SU-DHL-6 (cell line): ENCODE measurements at regions not wholly inside any gene's neighbourhood (a gene's known extent, or its start where the extent isn't known, plus 50 kb on each side); places are given as distances from the start of the nearest gene placed in this dataset.

Experiments used
- H2AFZ ChIP-seq: fragments of 200-600 bp; sonication (generic); 2 replicates; pipeline ENCODE4 v1.6.1; 2014; ENCODE audit warnings: low read depth, mild to moderate bottlenecking, moderate library complexity, mixed read lengths, antibody characterized with exemption, low read length; ENCODE audit not compliant: severe bottlenecking
- H3F3A ChIP-seq: fragments of 200-600 bp; shearing (Covaris generic); 2 replicates; pipeline ENCODE4 v1.6.0; 2016; ENCODE audit warnings: antibody characterized with exemption, mild to moderate bottlenecking; ENCODE audit not compliant: insufficient read depth
- H3K27ac ChIP-seq: fragments of 200-600 bp; sonication (generic); 2 replicates; pipeline ENCODE4 v1.5.1; 2016; ENCODE audit warnings: low read depth, mild to moderate bottlenecking, low read length, moderate library complexity, mixed read lengths
- H3K27me3 ChIP-seq: fragments of 200-600 bp; sonication (generic), shearing (Covaris generic); 2 replicates; pipeline ENCODE4 v1.6.0; 2014; ENCODE audit warnings: mild to moderate bottlenecking, low read length
- H3K36me3 ChIP-seq: fragments of 200-600 bp; sonication (generic); 2 replicates; pipeline ENCODE4 v1.6.1; 2014; ENCODE audit warnings: mild to moderate bottlenecking, low read length, mixed read lengths
- H3K4me2 ChIP-seq: fragments of 300-600, 200-600 bp; shearing (Covaris generic), sonication (generic); 2 replicates; pipeline ENCODE4 v1.6.0; 2014; ENCODE audit warnings: low read length, low read depth, mild to moderate bottlenecking; ENCODE audit not compliant: poor library complexity, severe bottlenecking
- H3K4me3 ChIP-seq: fragments of 200-600 bp; sonication (generic); 2 replicates; pipeline ENCODE4 v1.5.1; 2014; ENCODE audit warnings: antibody characterized with exemption, low read length, mild to moderate bottlenecking, mixed read lengths; ENCODE audit not compliant: insufficient read depth, poor library complexity, severe bottlenecking
- H3K79me2 ChIP-seq: fragments of 200-600 bp; sonication (generic); 2 replicates; pipeline ENCODE4 v1.6.1; 2014; ENCODE audit warnings: mild to moderate bottlenecking, low read length, moderate library complexity; ENCODE audit not compliant: insufficient read depth
- H3K9ac ChIP-seq: fragments of 200-600 bp; sonication (generic); 2 replicates; pipeline ENCODE4 v1.7.0; 2014; ENCODE audit warnings: mild to moderate bottlenecking, low read length
- H3K9me2 ChIP-seq: fragments of 200-600 bp; sonication (generic); replicated peaks from 2 replicates; pipeline ENCODE4 v1.6.1; 2014; ENCODE audit warnings: low read length; ENCODE audit not compliant: insufficient read depth
- H3K9me3 ChIP-seq: fragments of 200-600 bp; sonication (generic); 2 replicates; pipeline ENCODE4 v1.6.1; 2014; ENCODE audit warnings: low read length, mixed read lengths; ENCODE audit not compliant: insufficient read depth
- H4K20me1 ChIP-seq: fragments of 200-600 bp; sonication (generic); 2 replicates; pipeline ENCODE4 v1.6.1; 2014; ENCODE audit warnings: low read depth, mild to moderate bottlenecking, antibody characterized with exemption, low read length, moderate library complexity, mixed read lengths
- CTCF ChIP-seq: fragments of 200-600 bp; sonication (generic); IDR thresholded peaks from one replicate; pipeline ENCODE4 v1.5.1; 2017; ENCODE audit warnings: antibody characterized with exemption, mild to moderate bottlenecking, low read length, moderate library complexity; ENCODE audit not compliant: insufficient read depth, poor library complexity, severe bottlenecking
- EZH2phosphoT487 ChIP-seq: fragments of 200-600 bp; sonication (generic), shearing (Covaris generic); conservative IDR thresholded peaks from 2 replicates; pipeline ENCODE4 v1.6.1; 2018; ENCODE audit warnings: mild to moderate bottlenecking, antibody characterized with exemption, low read length, moderate library complexity, mixed read lengths

GRCh38 chr11:119858288-119858687, 129.3 kb upstream of the NECTIN1 start:
- Histone ChIP-seq H3K27ac (no peak overlapping the region), H3K4me2 (no peak overlapping the region), H3K9me2 (no peaks in the 10 kb centered on the region), H3K9ac (no peak overlapping the region), H3F3A (no peaks in the 10 kb centered on the region), H3K4me3 (no peak overlapping the region), H4K20me1 (no peaks in the 10 kb centered on the region), H3K9me3 (no peaks in the 10 kb centered on the region), H2AFZ (no peak overlapping the region), H3K79me2 (no peaks in the 10 kb centered on the region), H3K27me3 (no peaks in the 10 kb centered on the region), H3K36me3 (no peaks in the 10 kb centered on the region)
- no peak for TF ChIP-seq CTCF
- TF ChIP-seq EZH2phosphoT487, result no peak

- no peak overlapping the region for H2AFZ ChIP-seq
- H4K20me1 ChIP-seq, result no peaks in the 10 kb centered on the region
- no peak overlapping the region for H3K27ac ChIP-seq
- no peaks in the 10 kb centered on the region for H3K9me3 ChIP-seq
- no peaks in the 10 kb centered on the region for H3K79me2 ChIP-seq
- no peak overlapping the region for H3K4me3 ChIP-seq
- H3K4me2 ChIP-seq, result no peak overlapping the region
- no peaks in the 10 kb centered on the region for H3K36me3 ChIP-seq
- no peaks in the 10 kb centered on the region for H3K9me2 ChIP-seq
- H3K9ac ChIP-seq, result no peak overlapping the region
- no peak for TF ChIP-seq EZH2phosphoT487
- H3F3A ChIP-seq, result no peaks in the 10 kb centered on the region
- H3K27me3 ChIP-seq, result no peaks in the 10 kb centered on the region
Measured at GRCh38 chr11:119856681-119857485, 127.9 kb upstream of the NECTIN1 start.

- TF ChIP-seq CTCF, result no peak
- no peak for TF ChIP-seq EZH2phosphoT487
- H3K4me3 ChIP-seq, result no peak overlapping the region
- H4K20me1 ChIP-seq, result no peaks in the 10 kb centered on the region
- H3K9ac ChIP-seq, result no peak overlapping the region
- no peak overlapping the region for H3K27ac ChIP-seq
- H2AFZ ChIP-seq, result no peak overlapping the region
- no peaks in the 10 kb centered on the region for H3K9me3 ChIP-seq
- no peaks in the 10 kb centered on the region for H3K79me2 ChIP-seq
- H3F3A ChIP-seq, result no peaks in the 10 kb centered on the region
- H3K36me3 ChIP-seq, result no peaks in the 10 kb centered on the region
- no peak overlapping the region for H3K4me2 ChIP-seq
- no peaks in the 10 kb centered on the region for H3K9me2 ChIP-seq
- no peaks in the 10 kb centered on the region for H3K27me3 ChIP-seq
Measured at GRCh38 chr11:119855066-119855465, 126.1 kb upstream of the NECTIN1 start.

GRCh38 chr11:119854521-119854920, 125.5 kb upstream of the NECTIN1 start:
- H2AFZ ChIP-seq, result no peak overlapping the region
- no peaks in the 10 kb centered on the region for H3K27me3 ChIP-seq
- no peak for TF ChIP-seq CTCF
- no peak for TF ChIP-seq EZH2phosphoT487
- no peaks in the 10 kb centered on the region for H3F3A ChIP-seq
- no peak overlapping the region for H3K9ac ChIP-seq
- no peaks in the 10 kb centered on the region for H3K36me3 ChIP-seq
- H4K20me1 ChIP-seq, result no peaks in the 10 kb centered on the region
- no peak overlapping the region for H3K27ac ChIP-seq
- H3K9me3 ChIP-seq, result no peaks in the 10 kb centered on the region
- no peak overlapping the region for H3K4me3 ChIP-seq
- no peak overlapping the region for H3K4me2 ChIP-seq
- H3K79me2 ChIP-seq, result no peaks in the 10 kb centered on the region
- no peaks in the 10 kb centered on the region for H3K9me2 ChIP-seq
